ENCODE measurements at regions not wholly inside any gene's neighbourhood (a gene's known extent, or its start where the extent isn't known, plus 50 kb on each side); places are given as distances from the start of the nearest gene placed in this dataset.

DNA sequence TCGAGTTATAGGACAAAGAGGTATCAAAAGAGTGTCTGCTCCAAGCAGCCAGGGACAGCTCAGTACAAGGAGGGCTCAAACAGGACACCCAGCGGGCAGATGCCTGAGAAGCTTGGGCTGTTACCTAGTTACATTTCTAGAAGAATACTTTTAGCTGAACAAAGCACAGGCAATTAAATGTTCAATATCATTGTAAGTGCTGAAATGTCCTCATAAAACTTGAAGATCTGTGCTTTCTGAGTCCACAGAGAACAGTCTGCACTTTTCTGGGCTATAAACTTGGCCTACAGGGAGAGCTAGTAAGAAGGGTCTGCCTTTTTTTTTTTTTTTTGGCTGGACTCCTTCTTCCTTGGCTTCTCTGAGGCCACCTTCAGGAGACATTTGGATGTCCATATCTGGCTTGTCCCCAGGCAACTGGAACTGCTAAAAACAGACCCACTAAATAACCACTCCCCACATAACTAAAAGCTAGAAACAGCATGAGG, 123.2 kb downstream of the SLC16A9 start:
- Histone ChIP-seq H3K27ac (ENCODE audit: low read depth in 1 of 2, low read length in 2 of 2) (no peak overlapping the region), H3K4me1 (ENCODE audit: insufficient read depth, low read length) (no peaks in the 10 kb centered on the region), H3K36me3 (ENCODE audit: insufficient read depth, low read length) (no peaks in the 10 kb centered on the region), H3K27me3 (ENCODE audit: control insufficient read depth in 1 of 2, insufficient read depth in 2 of 2, low read length in 2 of 2) (peaks cover 0 to 5% of the 10 kb centered on the region in 2 experiments), H3K9me3 (ENCODE audit: control insufficient read depth in 1 of 2, insufficient read depth in 1 of 2, low read length in 2 of 2) (no peaks in the 10 kb centered on the region), H3K4me3 (ENCODE audit: low read length) (no peak overlapping the region)
- no peak overlapping the region for H3K4me3 Mint-ChIP-seq
- H3K36me3 Mint-ChIP-seq (ENCODE audit: low read depth) = no peaks in the 10 kb centered on the region
- H3K4me1 Mint-ChIP-seq (ENCODE audit: low read depth) = no peaks in the 10 kb centered on the region
- TF ChIP-seq, protein P1, sequence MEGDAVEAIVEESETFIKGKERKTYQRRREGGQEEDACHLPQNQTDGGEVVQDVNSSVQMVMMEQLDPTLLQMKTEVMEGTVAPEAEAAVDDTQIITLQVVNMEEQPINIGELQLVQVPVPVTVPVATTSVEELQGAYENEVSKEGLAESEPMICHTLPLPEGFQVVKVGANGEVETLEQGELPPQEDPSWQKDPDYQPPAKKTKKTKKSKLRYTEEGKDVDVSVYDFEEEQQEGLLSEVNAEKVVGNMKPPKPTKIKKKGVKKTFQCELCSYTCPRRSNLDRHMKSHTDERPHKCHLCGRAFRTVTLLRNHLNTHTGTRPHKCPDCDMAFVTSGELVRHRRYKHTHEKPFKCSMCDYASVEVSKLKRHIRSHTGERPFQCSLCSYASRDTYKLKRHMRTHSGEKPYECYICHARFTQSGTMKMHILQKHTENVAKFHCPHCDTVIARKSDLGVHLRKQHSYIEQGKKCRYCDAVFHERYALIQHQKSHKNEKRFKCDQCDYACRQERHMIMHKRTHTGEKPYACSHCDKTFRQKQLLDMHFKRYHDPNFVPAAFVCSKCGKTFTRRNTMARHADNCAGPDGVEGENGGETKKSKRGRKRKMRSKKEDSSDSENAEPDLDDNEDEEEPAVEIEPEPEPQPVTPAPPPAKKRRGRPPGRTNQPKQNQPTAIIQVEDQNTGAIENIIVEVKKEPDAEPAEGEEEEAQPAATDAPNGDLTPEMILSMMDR (IDR thresholded peaks at IDR 0.05) = no peak
- no peak overlapping the region for H3K27ac Mint-ChIP-seq
- H3K27me3 Mint-ChIP-seq = peaks cover 21% of the 10 kb centered on the region
- H3K9me3 Mint-ChIP-seq = no peaks in the 10 kb centered on the region
- intact Hi-C loops (cut with DNase I, micrococcal nuclease) = no loop called here
- CTCF ChIA-PET = no interaction called here
- ATAC-seq (ENCODE audit: poor library complexity) (no peak), DNase-seq (no peak)
- POLR2A ChIA-PET = no interaction called here

DNA sequence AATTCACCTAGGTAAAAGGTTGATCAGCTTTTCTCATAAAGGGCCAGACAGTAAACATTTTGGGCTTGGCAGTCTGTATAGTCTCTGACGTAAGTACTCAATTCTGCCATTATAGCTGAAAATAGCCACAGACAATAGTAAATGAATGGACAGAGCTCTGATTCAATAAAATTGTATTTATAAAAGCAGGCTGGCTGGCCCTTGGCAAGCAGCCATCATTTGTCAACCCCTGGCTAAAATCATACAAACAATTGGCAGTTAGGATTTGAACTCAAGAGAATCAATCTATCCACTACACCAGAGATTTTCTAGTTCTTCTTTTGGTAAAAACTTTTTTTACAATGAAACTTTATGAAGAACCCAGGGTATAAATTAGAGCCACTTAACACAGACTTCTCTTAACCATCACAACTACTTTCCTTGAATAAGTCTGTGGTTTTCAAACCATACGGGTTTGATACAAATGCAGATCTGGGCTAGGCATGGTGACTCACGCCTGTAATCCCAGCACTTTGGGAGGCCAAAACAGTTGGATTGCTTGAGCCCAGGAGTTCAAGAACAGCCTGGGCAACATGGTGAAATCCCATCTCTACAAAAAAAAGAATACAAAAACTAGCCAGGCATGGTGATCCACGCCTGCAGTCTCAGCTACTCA, 124.5 kb downstream of the SLC16A9 start:
- Histone ChIP-seq H3K4me1 (ENCODE audit: insufficient read depth, low read length) (no peaks in the 10 kb centered on the region), H3K36me3 (ENCODE audit: insufficient read depth, low read length) (no peaks in the 10 kb centered on the region), H3K27ac (ENCODE audit: low read depth in 1 of 2, low read length in 2 of 2) (no peak overlapping the region), H3K9me3 (ENCODE audit: control insufficient read depth in 1 of 2, insufficient read depth in 1 of 2, low read length in 2 of 2) (no peaks in the 10 kb centered on the region), H3K4me3 (ENCODE audit: low read length) (no peak overlapping the region), H3K27me3 (ENCODE audit: control insufficient read depth in 1 of 2, insufficient read depth in 2 of 2, low read length in 2 of 2) (peaks cover 0 to 5% of the 10 kb centered on the region in 2 experiments)
- ChIA-PET CTCF (no interaction called here), POLR2A (no interaction called here)
- TF ChIP-seq, protein P1 (IDR thresholded peaks at IDR 0.05) = no peak
- H3K27me3 Mint-ChIP-seq = peaks cover 22% of the 10 kb centered on the region
- intact Hi-C loops (cut with DNase I, micrococcal nuclease) = no loop called here
- H3K27ac Mint-ChIP-seq = no peak overlapping the region
- H3K36me3 Mint-ChIP-seq (ENCODE audit: low read depth) = no peaks in the 10 kb centered on the region
- no peaks in the 10 kb centered on the region for H3K9me3 Mint-ChIP-seq
- ATAC-seq (ENCODE audit: poor library complexity) (no peak), DNase-seq (no peak)
- H3K4me1 Mint-ChIP-seq (ENCODE audit: low read depth) = no peaks in the 10 kb centered on the region
- H3K4me3 Mint-ChIP-seq = no peak overlapping the region

DNA sequence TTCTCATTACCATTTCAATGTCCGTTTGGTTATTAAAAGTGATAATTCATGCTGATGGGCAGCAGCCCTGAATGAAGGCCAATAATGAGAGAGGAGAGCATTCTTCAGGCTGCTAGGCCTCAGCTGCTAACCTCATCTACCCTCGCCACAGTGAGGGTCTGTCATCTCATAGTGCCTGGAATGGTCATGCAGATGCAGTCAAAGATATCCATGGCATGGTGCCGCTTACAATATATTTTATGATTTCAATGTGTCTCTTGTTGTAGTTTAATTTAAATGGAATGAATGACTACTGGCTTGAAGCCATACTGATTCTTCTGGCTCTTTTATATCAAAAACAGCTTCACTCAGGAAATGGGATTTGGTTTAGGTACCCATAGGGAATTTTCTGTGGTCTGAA, 126.9 kb downstream of the SLC16A9 start:
- H3K4me1 ChIP-seq (ENCODE audit: insufficient read depth, low read length) = no peaks in the 10 kb centered on the region
- no peaks in the 10 kb centered on the region for H3K36me3 ChIP-seq (ENCODE audit: insufficient read depth, low read length)
- Mint-ChIP-seq H3K36me3 (ENCODE audit: low read depth) (no peaks in the 10 kb centered on the region), H3K4me1 (ENCODE audit: low read depth) (no peaks in the 10 kb centered on the region), H3K27me3 (peaks cover 17% of the 10 kb centered on the region), H3K27ac (no peak overlapping the region), H3K9me3 (no peaks in the 10 kb centered on the region), H3K4me3 (no peak overlapping the region)
- DNase-seq (no peak), ATAC-seq (ENCODE audit: poor library complexity) (no peak)
- peaks cover 0 to 5% of the 10 kb centered on the region in 2 experiments for H3K27me3 ChIP-seq (ENCODE audit: control insufficient read depth in 1 of 2, insufficient read depth in 2 of 2, low read length in 2 of 2)
- H3K4me3 ChIP-seq (ENCODE audit: low read length) = no peak overlapping the region
- TF ChIP-seq, protein P1 (IDR thresholded peaks at IDR 0.05) = no peak
- CTCF ChIA-PET = no interaction called here
- H3K27ac ChIP-seq (ENCODE audit: low read depth in 1 of 2, low read length in 2 of 2) = no peak overlapping the region
- intact Hi-C loops (cut with DNase I, micrococcal nuclease) = no loop called here
- H3K9me3 ChIP-seq (ENCODE audit: control insufficient read depth in 1 of 2, insufficient read depth in 1 of 2, low read length in 2 of 2) = no peaks in the 10 kb centered on the region
- POLR2A ChIA-PET = no interaction called here
